HG02678 (cell line): ENCODE measurements at regions not wholly inside any gene's neighbourhood (a gene's known extent, or its start where the extent isn't known, plus 50 kb on each side); places are given as distances from the start of the nearest gene placed in this dataset.

ENCODE experiments used
- ATAC-seq: cut with Tn5 transposase; IDR thresholded peaks from one replicate; pipeline ENCODE4 v1.9.1; 2021; ENCODE audit warnings: mild to moderate bottlenecking, moderate library complexity; ENCODE audit not compliant: unreplicated experiment

DNA sequence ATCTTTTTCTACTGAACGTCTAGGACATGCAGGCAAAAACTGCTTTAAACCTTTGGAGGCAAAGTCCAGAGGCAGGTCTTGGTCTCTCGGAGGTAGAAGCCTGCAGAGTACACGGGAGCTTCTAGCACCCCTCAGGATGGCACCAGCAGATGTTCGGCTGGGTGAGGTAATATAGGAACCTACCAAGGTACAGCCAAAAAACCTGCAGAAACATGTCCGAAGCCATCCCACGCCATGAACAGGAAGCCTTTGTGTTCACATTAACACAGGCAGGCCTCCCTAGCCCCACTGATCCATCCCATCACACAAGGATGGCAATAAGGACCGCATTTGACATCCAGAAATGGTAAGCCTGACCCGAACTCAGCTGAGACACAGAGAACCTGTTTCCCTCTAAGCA, 157.9 kb upstream of the HES1 start:
- ATAC-seq, result no peak

DNA sequence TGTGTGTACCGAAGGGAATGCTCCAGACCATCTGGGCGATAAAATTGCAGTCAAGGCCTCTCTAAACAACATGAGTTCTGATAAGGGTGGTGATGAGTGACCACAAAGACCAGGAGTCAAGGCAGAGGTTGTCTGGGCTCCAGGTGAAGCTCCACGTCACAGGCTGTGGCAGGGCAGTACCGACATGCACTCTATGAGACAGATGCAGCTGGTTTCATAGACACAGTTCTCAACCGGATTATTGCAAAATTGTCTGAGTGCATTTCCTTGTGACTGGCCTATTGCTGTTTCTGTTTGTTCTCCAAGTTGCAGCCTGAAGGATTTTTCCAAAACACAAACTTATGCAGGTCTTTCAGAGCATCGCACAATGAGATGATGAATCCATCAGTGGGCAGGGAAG, 157.5 kb upstream of the HES1 start:
- ATAC-seq, result no peak

DNA sequence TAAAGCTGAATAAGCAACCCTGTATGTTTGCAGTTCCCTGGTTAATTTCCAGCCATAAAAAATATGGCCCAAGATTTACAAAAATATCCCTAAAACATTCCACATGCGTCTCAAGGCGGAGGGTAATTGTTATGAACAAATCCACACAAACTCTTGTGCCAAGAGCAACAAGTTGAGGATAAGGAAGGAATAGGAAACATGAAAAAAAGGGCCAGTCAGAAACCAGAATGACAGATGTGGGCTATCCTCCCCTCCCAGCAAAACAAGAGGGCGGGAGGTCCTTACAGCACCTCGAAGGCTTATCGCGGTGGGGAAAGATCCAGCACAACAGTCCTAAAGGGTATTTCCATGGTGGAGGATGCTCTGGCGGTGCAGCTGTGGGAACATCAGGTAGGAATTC, 155.6 kb upstream of the HES1 start:
- no peak for ATAC-seq

DNA sequence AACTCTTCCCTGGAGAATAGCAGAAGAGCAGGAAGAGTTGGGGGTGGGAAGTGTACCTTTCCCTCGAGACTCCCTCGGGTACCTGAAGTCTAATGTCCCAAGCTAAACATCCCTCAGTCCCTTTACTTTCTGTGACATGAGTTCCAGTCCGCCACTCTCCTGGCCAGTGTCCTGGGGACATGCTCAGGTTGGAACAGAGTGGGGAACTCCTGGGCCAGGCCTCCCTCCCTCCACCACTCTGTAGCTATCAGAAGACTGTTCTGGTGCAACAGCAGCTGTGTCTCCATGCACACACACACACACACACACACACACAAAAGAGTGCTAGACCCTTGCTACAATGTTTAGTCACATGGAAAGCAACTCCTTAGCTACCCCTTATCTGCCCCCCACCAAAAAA, 155.0 kb upstream of the HES1 start:
- no peak for ATAC-seq

GRCh38 chr3:193981504-193981903, 154.4 kb upstream of the HES1 start:
- no peak for ATAC-seq

DNA sequence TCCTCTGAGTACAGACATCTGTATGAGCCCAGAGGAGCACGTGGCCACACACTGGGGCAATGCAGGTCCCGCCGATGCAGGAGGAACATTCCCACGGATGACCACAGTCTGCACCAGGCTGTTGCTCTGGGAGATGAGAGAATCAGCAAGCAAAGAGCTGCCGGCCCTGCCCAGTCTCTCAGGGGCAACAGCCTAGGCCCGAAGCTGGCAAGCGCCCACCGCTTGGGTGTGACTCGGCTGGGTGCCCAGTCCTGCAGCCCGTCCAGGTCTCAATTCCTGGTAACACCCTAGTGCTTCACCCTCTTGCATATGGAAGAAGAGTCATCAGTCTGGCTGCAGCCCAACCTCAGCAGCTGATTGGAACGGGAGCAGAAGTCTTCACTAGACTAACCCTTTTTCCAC, 153.7 kb upstream of the HES1 start:
- no peak for ATAC-seq

DNA sequence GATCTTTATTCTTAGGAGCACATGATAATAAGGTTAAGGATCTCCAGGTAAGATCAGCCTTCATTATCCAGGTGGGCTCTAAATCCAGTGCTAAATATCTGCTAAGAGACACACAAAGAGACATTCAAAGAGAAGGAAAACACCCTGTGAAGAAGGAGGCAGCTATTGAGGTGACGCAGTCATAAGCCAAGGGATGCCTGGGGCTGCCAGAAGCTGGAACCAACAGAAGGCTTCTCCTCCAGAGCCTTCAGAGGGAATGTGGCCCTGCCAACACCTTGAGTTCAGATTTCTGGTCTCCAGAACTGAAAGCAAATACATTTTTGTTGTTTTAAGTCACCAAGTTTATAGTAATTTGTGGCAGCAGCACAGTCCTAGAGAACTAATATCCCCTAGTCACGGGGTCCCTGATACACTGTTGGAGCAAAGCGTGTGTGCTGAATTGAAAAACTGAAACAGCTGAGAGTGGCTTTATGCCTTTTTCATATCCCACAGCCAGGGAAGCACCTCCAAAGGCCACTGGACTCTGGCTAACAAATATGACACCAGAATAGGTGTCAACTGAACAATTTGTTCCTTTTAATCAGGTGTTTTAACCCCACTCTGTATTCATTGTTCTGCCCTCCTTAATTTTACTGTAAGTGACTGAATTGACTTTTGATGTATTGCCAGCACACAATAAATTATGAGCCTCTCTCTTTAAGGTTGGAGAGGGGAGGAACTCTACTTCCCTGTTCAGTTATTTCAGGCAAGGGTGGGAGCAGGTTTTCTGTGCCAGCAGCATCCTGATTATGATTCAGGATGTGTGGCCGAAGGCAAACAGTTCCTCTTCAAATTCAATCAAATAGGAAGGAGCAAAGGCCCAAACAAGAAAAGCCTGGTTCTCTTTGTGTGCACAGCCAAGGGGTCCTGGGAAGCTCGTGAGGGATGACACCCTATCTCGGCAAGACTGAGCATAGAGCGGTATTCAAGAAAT, 151.8 kb upstream of the HES1 start:
- ATAC-seq, result no peak

- ATAC-seq, result no peak
Measured at GRCh38 chr3:193984876-193985275, 151.1 kb upstream of the HES1 start.

DNA sequence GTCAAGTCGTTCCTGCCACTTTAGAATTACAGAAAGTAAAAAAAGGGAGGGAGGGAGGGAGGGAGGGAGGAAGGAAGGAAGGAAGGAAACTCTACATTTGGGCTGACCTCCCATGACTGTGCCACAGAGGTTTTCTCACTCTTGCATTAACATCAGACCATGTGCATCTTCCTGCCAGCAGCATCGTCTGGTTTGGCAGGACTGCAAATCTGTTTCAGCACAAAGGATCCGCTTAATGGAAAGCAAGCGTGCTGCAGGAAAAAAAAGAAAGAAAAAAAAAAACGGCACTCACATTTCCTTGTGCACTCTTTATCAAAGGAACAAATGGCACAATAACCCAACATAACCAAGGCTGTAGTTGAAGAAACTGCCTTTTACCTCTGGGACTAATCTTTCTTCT, 148.8 kb upstream of the HES1 start:
- ATAC-seq, result no peak

DNA sequence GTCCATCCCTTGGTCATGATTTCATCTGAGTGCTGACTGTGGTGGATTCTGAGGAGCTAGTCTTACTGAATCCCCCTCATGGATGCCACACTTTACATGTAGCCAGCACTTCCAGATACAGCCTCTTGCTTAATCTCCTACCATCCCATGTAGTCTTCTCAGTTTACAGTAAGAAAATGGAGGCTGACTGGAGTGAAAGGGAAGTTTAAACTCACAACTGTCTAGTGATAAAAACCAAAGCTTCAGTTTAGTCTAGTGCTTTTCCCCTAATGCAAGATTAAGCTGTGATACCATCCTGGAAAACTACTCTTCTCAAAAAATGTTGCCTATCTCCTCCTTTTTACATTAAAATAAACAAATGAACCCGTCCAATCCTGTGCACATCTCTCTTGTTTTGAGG, 146.8 kb upstream of the HES1 start:
- ATAC-seq, result no peak

DNA sequence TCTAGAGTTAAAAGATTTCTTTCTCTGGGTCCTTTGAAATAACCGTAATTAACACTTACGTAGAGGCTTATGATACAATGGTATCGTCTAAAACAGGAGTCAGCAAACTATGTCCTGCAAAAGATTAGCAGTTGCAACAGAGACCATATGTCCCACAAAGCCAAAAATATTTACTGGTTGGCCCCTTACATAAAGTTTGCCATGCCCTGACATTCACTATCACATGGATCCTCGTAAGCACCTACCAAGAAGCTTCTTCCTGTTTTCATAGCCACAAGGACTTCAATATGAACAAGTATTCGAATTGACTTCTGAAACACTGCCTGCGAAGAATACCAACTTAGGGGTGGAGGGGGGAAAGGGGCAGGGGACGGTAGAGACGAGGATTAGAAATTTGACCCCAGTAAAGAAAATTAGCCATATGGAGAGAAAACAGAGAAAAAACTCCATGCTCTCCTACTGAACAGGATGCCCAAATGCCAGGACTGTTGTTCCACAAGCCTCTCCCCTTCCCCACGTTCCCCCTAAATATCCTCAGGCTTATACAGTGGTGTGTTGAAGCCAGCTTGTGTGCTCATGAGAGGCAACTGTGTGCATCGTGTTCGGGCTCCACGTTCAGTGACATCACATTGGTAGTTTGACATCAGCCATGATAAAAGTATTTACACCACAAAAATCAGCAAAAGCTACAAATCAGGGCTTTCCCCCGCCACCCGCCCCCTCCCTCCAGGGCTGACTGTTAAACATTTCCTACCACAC, 144.1 kb upstream of the HES1 start:
- ATAC-seq, result no peak

DNA sequence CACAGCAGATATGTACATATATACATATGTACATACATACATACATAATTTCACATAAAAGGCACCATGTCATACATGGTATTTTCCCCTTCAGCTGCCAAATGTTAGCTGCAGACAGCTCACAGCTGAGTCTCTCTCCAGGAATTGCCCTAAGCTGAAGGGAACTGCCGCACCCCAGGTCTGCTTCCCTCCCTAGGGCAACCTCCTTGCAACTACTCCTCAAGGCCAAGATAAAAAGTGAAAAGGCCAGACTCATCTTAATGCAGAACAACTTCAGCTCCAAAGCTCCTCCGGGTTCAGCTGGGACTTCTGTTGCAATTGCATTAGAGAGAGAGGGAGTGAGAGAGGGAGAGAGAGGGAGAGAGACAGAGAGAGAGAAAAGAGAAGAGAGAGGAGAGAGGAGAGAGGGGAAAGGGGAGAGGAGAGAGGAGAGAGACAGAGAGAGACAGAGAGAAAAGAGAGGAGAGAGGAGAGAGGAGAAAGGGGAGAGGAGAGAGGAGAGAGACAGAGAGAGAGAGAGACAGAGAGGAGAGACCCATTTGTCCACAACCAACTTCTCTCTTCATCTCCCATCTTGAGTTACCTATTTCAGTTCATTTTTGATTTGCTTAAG, 143.4 kb upstream of the HES1 start:
- ATAC-seq, result no peak

DNA sequence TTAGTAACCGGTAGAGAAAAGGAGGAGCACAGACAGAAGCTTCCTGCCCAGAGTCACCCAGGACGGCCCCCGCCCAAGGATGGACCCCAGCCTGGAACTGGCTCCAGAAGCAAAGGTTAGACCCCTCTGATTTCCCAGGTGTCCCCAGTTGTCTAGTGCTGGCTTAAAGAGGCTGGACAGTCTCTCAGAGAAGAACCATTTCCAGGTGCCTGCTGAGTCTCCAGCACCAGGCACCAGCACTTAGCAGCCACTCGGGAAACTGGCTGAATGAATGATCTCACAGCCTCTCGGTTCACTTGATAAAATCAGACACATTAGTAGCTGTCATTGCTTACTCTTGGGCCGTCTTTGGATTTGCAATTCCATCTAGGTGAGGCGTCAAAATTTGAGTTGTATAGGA, 139.7 kb upstream of the HES1 start:
- ATAC-seq, result no peak

- no peak for ATAC-seq
Measured at GRCh38 chr3:193996641-193997089, 139.3 kb upstream of the HES1 start.

DNA sequence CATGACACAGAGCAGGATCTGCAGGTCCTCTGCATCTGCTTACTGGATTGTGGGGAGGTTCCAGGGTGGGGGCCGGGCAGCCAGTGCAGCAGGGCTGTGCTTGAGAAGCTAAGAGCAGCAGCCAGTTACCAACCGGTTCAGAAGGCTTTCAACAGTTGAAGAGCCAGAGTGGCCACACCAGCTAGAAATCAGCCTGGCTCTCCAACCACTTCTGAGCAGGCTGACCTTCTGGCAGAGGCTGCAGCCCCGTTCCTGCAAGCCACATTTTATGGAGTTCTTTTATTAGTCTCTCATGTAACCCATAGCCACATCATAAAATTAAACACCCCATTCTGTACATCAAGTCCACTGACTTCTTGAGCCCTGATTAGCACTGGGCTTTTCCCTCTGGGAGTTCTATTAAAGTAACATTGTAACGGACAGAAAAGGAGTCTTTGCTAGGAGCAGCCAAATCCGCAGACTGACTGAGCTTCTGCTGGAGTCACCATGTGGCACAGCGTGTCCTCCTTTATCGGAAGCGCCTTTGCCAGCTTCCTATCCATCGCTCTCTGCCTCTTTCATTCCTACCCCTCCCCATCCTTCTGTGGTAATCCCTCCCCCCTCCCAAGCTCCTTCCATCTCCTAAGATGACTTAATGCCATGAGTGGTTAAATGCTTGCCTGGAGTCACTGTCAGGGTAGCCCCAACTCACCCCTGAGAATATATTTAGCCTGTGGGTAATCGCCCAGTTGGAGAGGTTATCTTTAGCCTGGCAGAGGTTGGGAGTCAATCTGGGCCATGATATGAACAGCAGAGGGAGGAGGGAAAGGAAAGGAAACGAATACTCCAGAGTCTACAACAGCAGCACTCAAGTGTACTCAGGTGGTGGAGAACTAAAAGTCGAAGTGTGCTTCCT, 138.5 kb upstream of the HES1 start:
- no peak for ATAC-seq

GRCh38 chr3:193998123-193998448, 137.9 kb upstream of the HES1 start:
- ATAC-seq, result no peak

- no peak for ATAC-seq
Measured at GRCh38 chr3:193998628-193999195, 137.2 kb upstream of the HES1 start.

DNA sequence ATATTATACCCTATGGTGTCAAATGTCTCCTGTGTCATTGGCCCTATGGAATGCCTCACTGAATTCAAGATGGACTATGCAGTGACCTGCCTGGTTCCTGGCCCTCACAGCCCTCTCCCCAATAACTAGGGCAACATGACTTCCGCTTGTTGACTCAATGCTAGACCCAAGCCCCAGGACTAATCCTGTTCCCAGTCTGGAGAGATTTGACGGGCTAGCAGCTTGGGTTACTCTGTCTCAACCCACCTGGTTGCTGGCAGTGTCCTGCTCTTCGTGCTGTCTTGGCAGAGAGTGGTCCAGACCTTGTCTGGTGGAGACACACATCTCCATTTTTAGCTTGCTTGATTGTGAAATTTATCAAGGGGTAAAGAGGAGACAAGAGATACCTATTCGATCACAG, 135.8 kb upstream of the HES1 start:
- ATAC-seq, result no peak

DNA sequence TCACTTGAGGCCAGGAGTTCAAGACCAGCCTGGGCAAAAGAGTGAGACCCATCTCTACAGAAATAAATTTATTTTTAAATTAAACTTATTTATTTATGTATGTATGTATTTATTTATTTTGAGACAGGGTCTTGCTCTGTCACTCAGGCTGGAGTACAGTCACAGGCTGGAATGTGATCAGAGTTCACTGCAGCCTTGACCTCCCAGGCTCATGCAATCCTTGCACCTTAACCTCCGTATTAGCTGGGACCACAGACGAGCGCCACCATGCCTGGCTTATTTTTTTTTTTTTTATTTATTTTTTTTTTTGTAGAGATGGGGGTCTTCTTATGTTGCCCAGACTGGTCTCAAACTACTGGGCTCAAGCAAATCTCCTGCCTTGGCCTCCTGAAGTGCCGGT, 135.2 kb upstream of the HES1 start:
- no peak for ATAC-seq

DNA sequence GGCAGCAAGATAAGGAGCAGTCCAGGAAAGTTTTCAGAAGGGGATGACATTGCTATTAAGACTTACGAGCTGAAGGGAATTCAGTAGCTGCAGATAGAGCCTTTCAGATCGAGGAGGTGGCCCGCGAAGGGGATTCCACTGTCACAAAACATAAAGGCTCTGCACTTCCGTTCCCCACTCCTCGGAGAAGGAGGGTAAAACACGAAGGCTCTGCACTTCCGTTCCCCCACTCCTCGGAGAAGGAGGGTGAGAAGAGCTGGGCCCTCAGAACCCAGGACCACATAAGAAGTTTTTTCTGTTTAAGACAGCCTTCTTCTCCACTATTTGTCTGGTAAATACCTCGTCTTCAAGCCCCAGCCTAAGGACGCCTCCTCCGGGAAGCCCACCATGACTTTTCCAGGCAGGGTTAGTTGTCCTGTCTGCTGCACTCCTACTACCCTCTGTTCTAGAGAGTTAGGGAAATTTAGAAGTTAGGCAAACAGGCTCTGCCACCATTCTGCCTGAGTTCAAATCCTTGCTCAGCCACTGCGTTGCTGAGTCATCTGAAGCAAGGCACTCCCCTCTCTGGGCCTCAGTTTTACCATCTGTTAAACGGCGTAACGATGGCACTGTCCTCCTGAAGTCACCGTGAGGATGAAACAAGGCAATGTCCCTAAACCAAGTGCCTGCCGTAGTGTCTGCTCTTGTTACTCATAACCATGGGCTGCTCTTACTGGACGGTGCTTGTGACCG, 134.1 kb upstream of the HES1 start:
- no peak for ATAC-seq
